ENCODE measurements at regions not wholly inside any gene's neighbourhood (a gene's known extent, or its start where the extent isn't known, plus 50 kb on each side); places are given as distances from the start of the nearest gene placed in this dataset.
"Not testable (repeated sequence)": the region's sequence is repeated elsewhere in the genome, so short reads cannot be mapped to it uniquely, and the experiment has no call there.

GRCh38 chr2:111291566-111291965 is 170.9 kb downstream of the BCL2L11 start:
- DNase-seq, result not testable (repeated sequence)

- DNase-seq, result not testable (repeated sequence)
Measured at GRCh38 chr2:111292232-111292968, 171.7 kb downstream of the BCL2L11 start.

- not testable (repeated sequence) for DNase-seq
Measured at GRCh38 chr2:111294699-111295098, 174.0 kb downstream of the BCL2L11 start.

GRCh38 chr2:111296122-111296804 is 175.5 kb downstream of the BCL2L11 start:
- DNase-seq, result not testable (repeated sequence)

- not testable (repeated sequence) for DNase-seq
Measured at GRCh38 chr2:111297128-111297527, 176.4 kb downstream of the BCL2L11 start.

- not testable (repeated sequence) for DNase-seq
Measured at GRCh38 chr2:111298927-111299326, 178.2 kb downstream of the BCL2L11 start.

GRCh38 chr2:111299635-111300034 is 178.9 kb downstream of the BCL2L11 start:
- not testable (repeated sequence) for DNase-seq

GRCh38 chr2:111301677-111302076 is 181.0 kb downstream of the BCL2L11 start:
- DNase-seq, result not testable (repeated sequence)

- not testable (repeated sequence) for DNase-seq
Measured at GRCh38 chr2:111302397-111303218, 181.9 kb downstream of the BCL2L11 start.

- not testable (repeated sequence) for DNase-seq
Measured at GRCh38 chr2:111307302-111307701, 186.6 kb downstream of the BCL2L11 start.

GRCh38 chr2:111309231-111310075 is 188.7 kb downstream of the BCL2L11 start:
- DNase-seq, result not testable (repeated sequence)

GRCh38 chr2:111310395-111310794 is 189.7 kb downstream of the BCL2L11 start:
- not testable (repeated sequence) for DNase-seq

GRCh38 chr2:111311568-111311967 is 190.9 kb downstream of the BCL2L11 start:
- not testable (repeated sequence) for DNase-seq

GRCh38 chr2:111312897-111313607 is 192.3 kb downstream of the BCL2L11 start:
- DNase-seq, result not testable (repeated sequence)

GRCh38 chr2:111313711-111314110 is 193.0 kb downstream of the BCL2L11 start:
- DNase-seq, result not testable (repeated sequence)

- not testable (repeated sequence) for DNase-seq
Measured at GRCh38 chr2:111315188-111315917, 194.6 kb downstream of the BCL2L11 start.

GRCh38 chr2:111316221-111316741 is 195.6 kb downstream of the BCL2L11 start:
- DNase-seq, result not testable (repeated sequence)

GRCh38 chr2:111316881-111317549 is 196.3 kb downstream of the BCL2L11 start:
- DNase-seq, result not testable (repeated sequence)

GRCh38 chr2:111319552-111319951 is 198.8 kb downstream of the BCL2L11 start:
- not testable (repeated sequence) for DNase-seq

GRCh38 chr2:111320264-111320663 is 199.6 kb downstream of the BCL2L11 start:
- DNase-seq, result not testable (repeated sequence)

All from inflammatory macrophage (primary cell).